Medulla oblongata (tissue), 1 donor: ENCODE measurements at regions not wholly inside any gene's neighbourhood (a gene's known extent, or its start where the extent isn't known, plus 50 kb on each side); places are given as distances from the start of the nearest gene placed in this dataset.

Experiments used
- DNase-seq: peaks from one replicate; pipeline ENCODE4 v3.0.0-alpha.2; 2015; ENCODE audit errors: extremely low spot score

- DNase-seq, result no peak
Observed at GRCh38 chr4:43959976-43960375, 488.6 kb downstream of the KCTD8 start.

GRCh38 chr4:43968011-43968410 lies 480.6 kb downstream of the KCTD8 start:
- no peak for DNase-seq

GRCh38 chr4:43983610-43984009 lies 465.0 kb downstream of the KCTD8 start:
- DNase-seq, result no peak

GRCh38 chr4:43987331-43987944 lies 461.2 kb downstream of the KCTD8 start:
- DNase-seq, result no peak

GRCh38 chr4:43990551-43990950 lies 458.1 kb downstream of the KCTD8 start:
- DNase-seq, result no peak

DNA sequence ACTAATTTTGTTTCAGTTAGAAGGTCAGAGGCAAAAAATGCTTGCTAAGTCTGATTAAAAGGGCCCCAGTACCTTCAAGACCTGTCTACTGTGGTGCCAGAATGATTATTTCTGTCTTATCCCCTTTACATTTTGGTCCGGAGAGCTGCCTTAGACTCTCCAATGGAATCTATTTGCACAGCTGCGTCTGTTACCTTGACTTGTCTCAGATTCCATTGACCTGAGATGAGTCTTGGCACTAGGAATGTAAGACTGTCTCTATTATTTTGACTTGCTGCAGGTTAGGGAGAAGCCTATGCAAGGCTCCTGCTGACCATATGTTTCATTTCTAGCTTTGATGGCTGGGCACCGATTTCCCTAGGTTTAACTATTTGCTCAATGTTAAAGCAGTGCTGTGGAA lies 457.6 kb downstream of the KCTD8 start:
- DNase-seq, result no peak

DNA sequence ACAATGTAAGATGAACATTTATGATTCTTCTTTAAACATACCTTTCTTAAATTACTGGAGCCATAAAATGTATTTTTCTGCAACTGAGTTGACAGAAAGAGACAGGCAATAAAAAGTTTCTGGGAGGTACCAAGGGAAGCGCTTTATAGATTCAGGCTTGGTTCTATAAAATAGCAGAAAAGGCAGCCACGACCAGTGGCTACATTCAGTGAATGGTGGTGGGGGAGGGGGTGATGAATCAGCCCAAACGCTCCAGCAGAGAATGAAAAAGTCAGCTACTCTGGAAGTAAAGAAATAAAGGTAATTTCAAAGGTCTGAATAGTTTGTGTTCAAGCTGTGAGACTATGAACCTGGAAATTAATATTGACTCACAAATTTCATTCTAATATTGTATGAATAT lies 456.1 kb downstream of the KCTD8 start:
- DNase-seq, result no peak

GRCh38 chr4:43993196-43993902 lies 455.3 kb downstream of the KCTD8 start:
- no peak for DNase-seq

GRCh38 chr4:43999669-44000068 lies 448.9 kb downstream of the KCTD8 start:
- no peak for DNase-seq

DNA sequence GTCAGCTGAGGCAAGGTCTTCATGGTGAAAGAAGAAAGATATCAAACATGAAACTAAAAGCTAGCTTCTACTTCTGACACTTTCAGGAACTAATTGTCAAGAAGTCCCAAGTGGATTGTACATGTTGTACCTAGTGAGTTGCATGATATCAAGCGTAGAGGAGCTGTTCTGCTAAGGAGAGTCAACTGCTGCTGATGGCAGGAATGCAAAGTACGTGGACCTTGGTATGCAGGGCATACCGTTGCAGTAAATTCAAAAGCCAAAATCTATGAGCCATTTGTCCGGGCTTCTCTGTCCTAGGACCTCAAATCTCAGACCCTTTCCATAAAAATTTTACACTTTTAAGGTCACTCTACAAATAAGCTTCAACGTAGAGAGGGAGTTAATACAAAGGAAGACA lies 446.2 kb downstream of the KCTD8 start:
- no peak for DNase-seq

- DNase-seq, result no peak
Observed at GRCh38 chr4:44016570-44017421, 431.8 kb downstream of the KCTD8 start.

GRCh38 chr4:44017422-44017739 lies 431.2 kb downstream of the KCTD8 start:
- DNase-seq, result no peak

DNA sequence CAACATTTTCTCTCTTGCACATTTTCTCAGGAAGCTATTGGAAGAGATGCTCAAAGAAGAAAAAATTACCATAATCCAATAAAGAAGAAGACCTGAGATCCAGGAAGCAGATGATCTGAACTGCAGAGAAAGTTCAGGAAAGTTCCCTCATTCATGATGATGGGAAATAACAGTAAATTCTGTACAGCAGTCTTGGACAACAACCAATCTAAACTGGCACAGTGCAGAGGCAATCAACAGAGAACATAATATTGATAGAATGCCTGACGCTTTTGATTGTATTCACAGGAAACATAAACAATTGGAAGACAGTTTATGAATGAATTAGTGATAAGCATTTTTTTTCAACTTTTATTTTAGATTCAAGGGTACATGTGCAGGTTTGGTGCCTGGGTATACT lies 428.9 kb downstream of the KCTD8 start:
- DNase-seq, result no peak

GRCh38 chr4:44025376-44026020 lies 423.1 kb downstream of the KCTD8 start:
- DNase-seq, result no peak

DNA sequence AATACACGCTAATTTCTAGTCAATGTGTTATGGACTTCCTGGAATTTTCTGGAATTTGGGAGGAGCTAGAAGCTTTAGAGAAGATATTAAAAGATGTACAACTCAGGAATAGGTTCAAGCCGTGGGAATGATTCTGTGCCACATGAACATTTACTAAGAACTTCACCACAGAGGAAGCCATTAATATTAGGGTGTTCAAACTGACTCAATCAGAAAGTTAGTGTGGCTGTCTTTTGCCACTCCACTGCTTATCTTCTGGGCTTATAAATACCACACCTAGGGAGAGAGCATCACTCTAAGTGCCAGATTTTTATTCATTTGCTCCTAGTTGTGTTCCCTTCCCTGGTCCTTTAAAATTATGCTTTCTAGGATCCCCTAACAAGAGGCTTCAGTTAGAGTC lies 409.8 kb downstream of the KCTD8 start:
- DNase-seq, result no peak

DNA sequence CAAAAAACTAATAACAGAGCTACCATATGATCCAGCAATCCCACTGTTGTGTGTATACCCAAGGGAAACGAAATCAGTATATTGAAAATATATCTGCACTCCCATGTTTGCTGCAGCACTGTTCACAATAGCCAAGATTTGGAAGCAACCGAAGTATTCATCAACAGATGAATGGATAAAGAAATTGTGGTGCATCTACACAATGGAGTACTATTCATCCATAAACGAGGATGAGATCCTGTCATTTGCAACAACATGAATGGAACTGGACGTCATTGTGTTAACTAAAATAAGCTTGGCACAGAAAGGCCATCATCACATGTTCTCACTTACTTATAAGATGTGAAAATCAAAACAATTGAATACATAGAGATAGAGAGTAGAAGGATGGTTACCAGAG lies 402.1 kb downstream of the KCTD8 start:
- DNase-seq, result no peak

- DNase-seq, result no peak
Observed at GRCh38 chr4:44056721-44057151, 391.9 kb downstream of the KCTD8 start.

DNA sequence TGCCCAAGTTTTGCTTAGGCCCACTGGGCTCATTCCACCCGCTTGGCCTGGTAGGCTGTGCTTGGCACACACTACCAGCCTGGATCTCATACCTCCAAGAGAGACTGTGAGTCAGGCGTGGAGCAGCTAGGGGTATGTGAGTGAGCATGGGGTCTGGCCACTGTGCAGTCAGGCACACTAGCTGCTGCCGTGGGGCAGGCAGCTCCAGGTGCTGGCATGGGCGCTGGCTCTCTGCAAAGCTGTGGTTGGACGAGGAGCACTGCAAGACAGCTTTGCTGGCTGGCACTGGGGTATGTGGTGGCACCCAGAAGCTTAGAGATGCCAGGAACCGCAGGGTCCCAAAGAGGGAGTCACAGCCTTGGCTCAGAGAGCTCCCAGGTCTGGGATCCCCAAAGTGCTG lies 377.8 kb downstream of the KCTD8 start:
- DNase-seq, result no peak

GRCh38 chr4:44071959-44072955 lies 376.4 kb downstream of the KCTD8 start:
- no peak for DNase-seq

DNA sequence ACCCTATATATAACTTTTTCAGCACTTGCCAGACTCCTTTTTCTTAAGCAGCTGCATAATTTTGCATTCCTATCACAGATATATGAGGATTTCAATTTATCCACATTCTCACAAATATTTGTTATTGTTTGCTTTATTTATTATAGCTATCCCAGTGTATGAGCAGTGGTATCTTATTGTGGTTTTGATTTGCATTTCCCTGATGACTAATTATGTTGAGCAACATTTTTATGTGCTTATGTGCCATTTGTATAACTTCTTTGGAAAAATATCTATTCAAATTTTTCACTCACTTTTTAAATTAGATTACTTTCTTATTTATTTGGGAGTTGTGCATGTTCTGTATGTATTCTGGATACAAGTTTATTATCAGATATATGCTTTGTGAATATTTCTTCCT lies 361.9 kb downstream of the KCTD8 start:
- no peak for DNase-seq

DNA sequence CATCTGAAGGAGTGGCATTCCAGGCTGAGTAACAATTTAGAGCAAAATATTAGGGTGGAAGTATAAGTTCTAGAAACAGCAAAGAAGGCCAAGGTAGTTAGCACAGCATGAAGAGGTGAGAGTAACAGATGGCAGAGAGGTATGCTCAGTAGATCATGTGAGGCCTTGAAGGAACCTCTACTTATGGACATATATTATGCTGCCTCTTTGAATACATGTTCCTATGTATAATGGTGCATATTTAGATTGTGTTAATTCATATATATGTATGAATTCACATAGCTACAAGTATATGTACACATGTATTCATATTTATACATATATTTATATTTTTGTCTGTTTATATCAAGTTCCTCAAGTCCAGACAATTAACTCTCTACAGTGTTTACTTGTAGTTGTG lies 355.2 kb downstream of the KCTD8 start:
- no peak for DNase-seq
